CD14-positive monocyte (primary cell): ENCODE measurements at regions not wholly inside any gene's neighbourhood (a gene's known extent, or its start where the extent isn't known, plus 50 kb on each side); places are given as distances from the start of the nearest gene placed in this dataset.

Experiments used
- DNase-seq, 3 donors: peaks; one replicate each; pipeline ENCODE4 v3.0.0-alpha.2; 2011 to 2022
- H2AFZ ChIP-seq: 2 replicates; pipeline ENCODE4 v1.6.0; 2012; ENCODE audit warnings: mild to moderate bottlenecking, low read depth, low read length, inconsistent platforms; ENCODE audit not compliant: insufficient read depth, poor library complexity, severe bottlenecking
- H3K27ac ChIP-seq, 2 donors: 1 replicate in 1 of 2; 2 replicates in 1 of 2; pipeline ENCODE4 v1.5.1; 2012 to 2013; ENCODE audit warnings: low read length in 2 of 2, control low read depth in 1 of 2, inconsistent platforms in 1 of 2, low read depth in 1 of 2, mild to moderate bottlenecking in 1 of 2
- H3K27me3 ChIP-seq, 2 donors: one replicate each; pipeline versions ENCODE4 v1.6.0 to v1.6.1; 2011 to 2013; ENCODE audit warnings: low read length in 2 of 2; ENCODE audit not compliant: control insufficient read depth in 2 of 2, insufficient read depth in 2 of 2
- H3K36me3 ChIP-seq, 2 donors: replicated peaks in 1 of 2; 1 replicate in 1 of 2; 2 replicates in 1 of 2; pipeline versions ENCODE4 v1.5.1 to v1.6.1; 2012 to 2013; ENCODE audit warnings: low read length in 2 of 2, control low read depth in 1 of 2, inconsistent platforms in 1 of 2, mild to moderate bottlenecking in 1 of 2; ENCODE audit not compliant: insufficient read depth in 2 of 2, control insufficient read depth in 1 of 2
- H3K4me1 ChIP-seq, 2 donors: 1 replicate in 1 of 2; 2 replicates in 1 of 2; pipeline versions ENCODE4 v1.5.1 to v1.6.1; 2012 to 2013; ENCODE audit warnings: low read length in 2 of 2, control low read depth in 1 of 2, inconsistent platforms in 1 of 2, mild to moderate bottlenecking in 1 of 2, moderate library complexity in 1 of 2; ENCODE audit not compliant: insufficient read depth in 2 of 2, control insufficient read depth in 1 of 2
- H3K4me2 ChIP-seq: replicated peaks from 2 replicates; pipeline ENCODE3; 2012; ENCODE audit warnings: low read length, moderate library complexity, mild to moderate bottlenecking; ENCODE audit not compliant: poor library complexity, severe bottlenecking; ENCODE audit errors: extremely low read depth
- H3K4me3 ChIP-seq, 3 experiments: fragments of 200-600 bp in 1 of 3; sonication (generic) in 1 of 3; replicated peaks in 1 of 3; 1 replicate in 2 of 3; 2 replicates in 1 of 3; pipeline ENCODE4 v1.5.1; 2011 to 2013; ENCODE audit warnings: low read length in 3 of 3, mild to moderate bottlenecking in 3 of 3, control low read depth in 2 of 3, low read depth in 2 of 3, inconsistent platforms in 1 of 3, moderate library complexity in 1 of 3
- H3K79me2 ChIP-seq: 2 replicates; pipeline ENCODE4 v1.6.0; 2012; ENCODE audit warnings: mild to moderate bottlenecking, control low read depth, inconsistent platforms, low read length, moderate library complexity; ENCODE audit not compliant: insufficient read depth
- H3K9ac ChIP-seq: 2 replicates; pipeline ENCODE4 v1.6.0; 2017; ENCODE audit warnings: low read length, mild to moderate bottlenecking; ENCODE audit not compliant: insufficient read depth, poor library complexity, severe bottlenecking
- H3K9me3 ChIP-seq, 2 donors: replicated peaks in 1 of 2; 1 replicate in 1 of 2; 2 replicates in 1 of 2; pipeline versions ENCODE4 v1.5.1 to v1.6.1; 2012 to 2013; ENCODE audit warnings: low read length in 2 of 2, control low read depth in 1 of 2; ENCODE audit not compliant: control insufficient read depth in 1 of 2, insufficient read depth in 1 of 2
- H4K20me1 ChIP-seq: 2 replicates; pipeline ENCODE4 v1.6.0; 2012; ENCODE audit warnings: mild to moderate bottlenecking, low read length, control low read depth, moderate library complexity; ENCODE audit not compliant: insufficient read depth
- H3K27ac Mint-ChIP-seq, 7 donors: one replicate each; pipeline ENCODE4 v1.8.0; 2020; ENCODE audit warnings: mild to moderate bottlenecking in 7 of 7, mixed read lengths in 7 of 7, moderate library complexity in 6 of 7, inconsistent platforms in 2 of 7
- H3K27me3 Mint-ChIP-seq, 3 donors: one replicate each; pipeline ENCODE4 v1.8.0; 2021 to 2022; ENCODE audit warnings: low read depth in 3 of 3, mild to moderate bottlenecking in 3 of 3, mixed read lengths in 3 of 3, moderate library complexity in 3 of 3, inconsistent platforms in 1 of 3
- H3K36me3 Mint-ChIP-seq, 2 donors: one replicate each; pipeline ENCODE4 v1.8.0; 2020; ENCODE audit warnings: mixed read lengths in 2 of 2, inconsistent platforms in 1 of 2, mild to moderate bottlenecking in 1 of 2
- H3K4me1 Mint-ChIP-seq: one replicate; pipeline ENCODE4 v1.8.0; 2020; ENCODE audit warnings: mild to moderate bottlenecking, mixed read lengths
- H3K4me3 Mint-ChIP-seq, 2 donors: one replicate each; pipeline ENCODE4 v1.8.0; 2020; ENCODE audit warnings: mild to moderate bottlenecking in 2 of 2, mixed read lengths in 2 of 2, moderate library complexity in 1 of 2
- H3K9me3 Mint-ChIP-seq, 7 donors: one replicate each; pipeline ENCODE4 v1.8.0; 2020 to 2022; ENCODE audit warnings: mixed read lengths in 7 of 7, mild to moderate bottlenecking in 6 of 7, moderate library complexity in 6 of 7, inconsistent platforms in 2 of 7
- WGBS: methylation state at CpG from one replicate; pipeline ENCODE4 v1.1.5; 2013; ENCODE audit warnings: missing lambda C conversion rate; ENCODE audit not compliant: insufficient coverage; 5-methylcytosine and 5-hydroxymethylcytosine counted together
- intact Hi-C, 2 donors: fragments of 100-400 bp; cut with micrococcal nuclease; formaldehyde crosslinking; loops; one replicate each; pipeline versions ENCODE4 v1.15.0 to v1.15.1; 2023
- TF ChIP-seq, protein P1 (sequence below): fragments of 200-600 bp; IDR thresholded peaks from one replicate; pipeline ENCODE4 v1.8.0; 2022; ENCODE audit warnings: antibody characterized with exemption, mild to moderate bottlenecking

DNA sequence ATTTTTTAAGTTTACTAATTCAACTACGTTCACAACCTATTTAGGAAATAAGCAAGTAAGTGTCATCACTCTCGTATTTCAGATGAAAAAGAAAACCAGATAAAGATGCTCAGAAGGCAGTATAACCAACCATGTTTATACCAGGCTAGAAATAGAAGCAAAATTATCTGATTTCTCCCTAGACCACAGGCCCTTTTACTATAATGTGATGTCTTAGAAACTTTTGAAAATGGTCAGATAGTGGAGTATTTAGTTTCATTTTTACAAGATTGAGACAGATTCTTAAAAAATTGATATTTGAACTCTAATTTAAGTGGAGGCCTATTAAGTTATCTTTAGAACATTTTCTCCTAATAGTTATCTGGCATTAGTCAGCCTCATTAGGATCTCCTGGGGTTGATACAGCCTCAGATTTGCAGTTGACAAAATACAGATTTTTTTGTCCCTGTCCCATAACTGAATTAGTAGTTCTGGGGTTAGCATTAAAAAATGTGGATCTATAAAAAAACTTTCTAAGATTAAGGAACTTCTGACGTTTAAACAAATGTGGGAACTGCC is 818.7 kb upstream of the PCDH9 start:
- Histone ChIP-seq H3K4me3 (no peak overlapping the region), H3K27ac (no peak overlapping the region), H3K4me2 (no peak overlapping the region), H3K36me3 (no peaks in the 10 kb centered on the region), H3K27me3 (no peaks in the 10 kb centered on the region), H3K9me3 (peaks cover 0 to 3% of the 10 kb centered on the region in 2 donors), H3K9ac (no peak overlapping the region), H2AFZ (no peak overlapping the region), H3K79me2 (no peaks in the 10 kb centered on the region), H4K20me1 (no peaks in the 10 kb centered on the region), H3K4me1 (no peaks in the 10 kb centered on the region)
- intact Hi-C loops: no loop called here
- H3K27me3 Mint-ChIP-seq: peaks cover 0 to 1% (median 0%) of the 10 kb centered on the region in 3 donors
- WGBS: 60% methylated on average over 1 of the region's 3 CpGs
- H3K36me3 Mint-ChIP-seq: no peaks in the 10 kb centered on the region
- no peak for DNase-seq
- no peak overlapping the region for H3K27ac Mint-ChIP-seq
- TF ChIP-seq, protein P1, sequence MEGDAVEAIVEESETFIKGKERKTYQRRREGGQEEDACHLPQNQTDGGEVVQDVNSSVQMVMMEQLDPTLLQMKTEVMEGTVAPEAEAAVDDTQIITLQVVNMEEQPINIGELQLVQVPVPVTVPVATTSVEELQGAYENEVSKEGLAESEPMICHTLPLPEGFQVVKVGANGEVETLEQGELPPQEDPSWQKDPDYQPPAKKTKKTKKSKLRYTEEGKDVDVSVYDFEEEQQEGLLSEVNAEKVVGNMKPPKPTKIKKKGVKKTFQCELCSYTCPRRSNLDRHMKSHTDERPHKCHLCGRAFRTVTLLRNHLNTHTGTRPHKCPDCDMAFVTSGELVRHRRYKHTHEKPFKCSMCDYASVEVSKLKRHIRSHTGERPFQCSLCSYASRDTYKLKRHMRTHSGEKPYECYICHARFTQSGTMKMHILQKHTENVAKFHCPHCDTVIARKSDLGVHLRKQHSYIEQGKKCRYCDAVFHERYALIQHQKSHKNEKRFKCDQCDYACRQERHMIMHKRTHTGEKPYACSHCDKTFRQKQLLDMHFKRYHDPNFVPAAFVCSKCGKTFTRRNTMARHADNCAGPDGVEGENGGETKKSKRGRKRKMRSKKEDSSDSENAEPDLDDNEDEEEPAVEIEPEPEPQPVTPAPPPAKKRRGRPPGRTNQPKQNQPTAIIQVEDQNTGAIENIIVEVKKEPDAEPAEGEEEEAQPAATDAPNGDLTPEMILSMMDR: no peak
- peaks cover 0 to 4% (median 2%) of the 10 kb centered on the region in 7 donors for H3K9me3 Mint-ChIP-seq
- H3K4me3 Mint-ChIP-seq: no peak overlapping the region
- H3K4me1 Mint-ChIP-seq: no peaks in the 10 kb centered on the region

DNA sequence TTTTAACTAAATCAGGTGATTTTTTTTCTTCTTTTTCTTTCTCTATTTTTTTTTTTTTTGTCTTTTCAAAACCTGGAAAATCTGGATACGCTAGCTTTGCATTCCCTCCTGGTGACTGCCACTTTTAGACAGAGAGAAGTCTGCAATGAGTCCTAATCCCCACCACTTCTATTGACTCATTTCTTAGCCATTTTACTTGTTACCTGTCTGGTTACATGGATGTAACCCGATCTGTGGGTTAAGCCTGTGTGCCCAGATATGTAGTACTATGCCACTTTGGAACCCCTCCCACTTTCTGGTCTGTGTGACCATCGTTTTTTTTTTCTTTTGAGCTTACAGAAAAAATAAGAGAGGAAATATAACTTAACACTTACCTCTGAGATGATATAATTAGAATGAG is 817.8 kb upstream of the PCDH9 start:
- no peaks in the 10 kb centered on the region for H3K79me2 ChIP-seq
- Mint-ChIP-seq H3K36me3 (no peaks in the 10 kb centered on the region), H3K27ac (no peak overlapping the region), H3K4me3 (no peak overlapping the region), H3K27me3 (peaks cover 0 to 1% (median 0%) of the 10 kb centered on the region in 3 donors), H3K9me3 (peaks cover 0 to 4% (median 2%) of the 10 kb centered on the region in 7 donors), H3K4me1 (no peaks in the 10 kb centered on the region)
- no peak overlapping the region for H3K27ac ChIP-seq
- no peak overlapping the region for H3K9ac ChIP-seq
- H3K27me3 ChIP-seq: no peaks in the 10 kb centered on the region
- intact Hi-C loops: no loop called here
- no peaks in the 10 kb centered on the region for H4K20me1 ChIP-seq
- no peak overlapping the region for H2AFZ ChIP-seq
- no peak for DNase-seq
- H3K9me3 ChIP-seq: peaks cover 0 to 2% of the 10 kb centered on the region in 2 donors
- WGBS: no CpG with 5 or more reads among the region's 3 CpGs
- no peak overlapping the region for H3K4me2 ChIP-seq
- TF ChIP-seq, protein P1: no peak
- H3K4me3 ChIP-seq: no peak overlapping the region
- H3K36me3 ChIP-seq: no peaks in the 10 kb centered on the region
- no peaks in the 10 kb centered on the region for H3K4me1 ChIP-seq
